ENCODE measurements at regions not wholly inside any gene's neighbourhood (a gene's known extent, or its start where the extent isn't known, plus 50 kb on each side); places are given as distances from the start of the nearest gene placed in this dataset.

DNA sequence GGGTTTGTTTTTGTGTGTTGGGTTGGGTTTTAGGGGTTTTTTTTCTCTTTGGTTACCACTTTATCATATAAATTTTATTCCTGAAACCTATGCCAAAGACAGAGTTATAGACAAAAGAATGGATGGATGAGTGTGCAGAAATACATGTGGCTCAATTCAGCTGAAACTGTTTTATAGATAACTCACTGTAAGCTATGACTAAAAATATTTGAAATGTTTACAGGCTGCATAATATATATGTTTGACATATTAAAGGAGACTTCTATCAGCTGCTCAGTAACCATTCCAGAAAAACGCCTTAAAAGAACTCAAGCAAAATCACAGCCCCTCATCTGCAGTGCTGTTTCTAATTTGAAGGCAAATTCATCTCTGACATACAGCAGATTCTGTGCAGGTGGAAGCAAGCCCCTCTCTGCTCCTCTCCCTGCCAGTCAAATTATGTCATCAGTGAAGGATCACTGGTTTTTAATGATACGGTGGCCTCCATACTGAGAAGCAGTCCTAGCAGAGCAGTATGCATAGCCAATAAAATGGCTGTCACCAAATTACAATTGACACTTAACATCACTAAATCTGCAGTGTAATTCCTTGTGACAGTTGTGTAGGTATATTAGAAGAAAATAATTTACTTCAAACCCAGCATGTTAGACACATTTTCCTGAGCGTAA is 301.6 kb downstream of the NR2F1-AS1 start:
- no peak overlapping the region for H3K4me3 Mint-ChIP-seq
- no peaks in the 10 kb centered on the region for H3K27me3 Mint-ChIP-seq (ENCODE audit: low read depth in 3 of 3)
- peaks cover 0 to 5% (median 0%) of the 10 kb centered on the region in 6 donors for H3K9me3 Mint-ChIP-seq
- no peaks in the 10 kb centered on the region for H3K4me1 Mint-ChIP-seq
- H3K27ac Mint-ChIP-seq: no peak overlapping the region
- H3K36me3 Mint-ChIP-seq: no peaks in the 10 kb centered on the region
- no peak for DNase-seq

DNA sequence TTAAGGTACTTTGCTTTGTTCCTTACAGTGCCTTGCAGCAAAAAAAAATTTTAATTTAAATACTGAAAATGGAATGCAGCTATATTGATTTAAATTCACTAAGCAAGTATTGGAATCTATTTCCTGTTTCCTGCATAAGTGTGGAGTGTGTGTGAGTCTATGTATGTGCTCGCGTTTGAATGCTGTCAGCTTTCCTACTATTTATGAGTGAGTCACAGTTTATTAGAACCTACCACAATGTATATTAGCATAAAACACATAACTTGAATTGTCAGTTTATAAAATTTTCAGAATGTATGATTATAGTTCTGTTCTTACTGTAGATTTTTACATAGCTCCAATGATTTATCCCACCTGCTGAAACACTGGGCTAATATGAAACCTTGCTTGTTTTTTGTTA is 302.1 kb downstream of the NR2F1-AS1 start:
- peaks cover 0 to 5% (median 0%) of the 10 kb centered on the region in 6 donors for H3K9me3 Mint-ChIP-seq
- no peak overlapping the region for H3K27ac Mint-ChIP-seq

DNA sequence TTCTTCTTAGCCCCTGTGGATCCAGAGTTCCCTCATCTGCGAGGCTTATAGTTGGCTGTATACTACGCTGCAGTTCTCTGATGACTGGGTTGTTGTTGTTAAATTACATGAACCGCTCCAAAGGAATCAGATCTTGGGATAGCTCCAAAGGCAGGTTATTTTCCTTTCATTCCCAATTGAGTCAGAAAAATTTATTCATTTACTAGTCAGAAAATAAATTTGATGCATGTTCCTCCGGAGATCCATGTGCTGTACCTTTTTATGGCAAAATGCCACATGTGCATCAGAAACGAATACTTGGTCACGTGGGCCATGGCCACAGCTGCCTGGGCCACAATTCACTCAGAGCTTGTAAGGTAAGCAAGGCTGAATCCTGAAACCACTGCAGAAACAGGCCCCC is 304.0 kb downstream of the NR2F1-AS1 start:
- Mint-ChIP-seq H3K36me3 (no peaks in the 10 kb centered on the region), H3K27ac (no peak overlapping the region), H3K4me1 (no peaks in the 10 kb centered on the region), H3K27me3 (ENCODE audit: low read depth in 3 of 3) (no peaks in the 10 kb centered on the region), H3K4me3 (no peak overlapping the region), H3K9me3 (peaks cover 0 to 3% (median 0%) of the 10 kb centered on the region in 6 donors)
- DNase-seq: no peak

More for the DNA sequence above, 302.1 kb downstream of the NR2F1-AS1 start:
- no peak overlapping the region for H3K4me3 Mint-ChIP-seq
- H3K27me3 Mint-ChIP-seq (ENCODE audit: low read depth in 3 of 3): no peaks in the 10 kb centered on the region
- no peak for DNase-seq
- no peaks in the 10 kb centered on the region for H3K36me3 Mint-ChIP-seq
- H3K4me1 Mint-ChIP-seq: no peaks in the 10 kb centered on the region

DNA sequence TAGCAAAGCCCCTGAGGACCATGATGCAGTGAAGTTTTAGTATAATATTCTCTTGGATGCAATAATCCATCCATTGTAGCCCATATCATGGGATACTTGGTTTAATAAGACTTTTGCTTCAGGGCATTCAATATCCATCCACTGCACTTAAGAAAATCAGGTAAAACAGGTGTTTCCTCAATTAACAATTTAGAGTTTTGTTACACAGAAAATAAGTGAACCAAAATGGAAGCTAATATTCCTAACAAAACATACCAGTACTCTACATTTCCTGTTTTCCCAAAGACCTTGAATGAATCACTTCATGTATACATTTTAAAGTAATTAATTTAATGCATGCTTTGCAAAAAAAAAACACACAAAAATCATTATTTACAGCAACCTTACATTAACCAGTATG is 305.6 kb downstream of the NR2F1-AS1 start:
- H3K27ac Mint-ChIP-seq: no peak overlapping the region
- peaks cover 0 to 5% (median 3%) of the 10 kb centered on the region in 6 donors for H3K9me3 Mint-ChIP-seq
- H3K4me3 Mint-ChIP-seq: no peak overlapping the region
- H3K27me3 Mint-ChIP-seq (ENCODE audit: low read depth in 3 of 3): peaks cover 0 to under 1% (median 0%) of the 10 kb centered on the region in 3 donors
- DNase-seq: no peak
- no peaks in the 10 kb centered on the region for H3K4me1 Mint-ChIP-seq
- H3K36me3 Mint-ChIP-seq: no peaks in the 10 kb centered on the region

DNA sequence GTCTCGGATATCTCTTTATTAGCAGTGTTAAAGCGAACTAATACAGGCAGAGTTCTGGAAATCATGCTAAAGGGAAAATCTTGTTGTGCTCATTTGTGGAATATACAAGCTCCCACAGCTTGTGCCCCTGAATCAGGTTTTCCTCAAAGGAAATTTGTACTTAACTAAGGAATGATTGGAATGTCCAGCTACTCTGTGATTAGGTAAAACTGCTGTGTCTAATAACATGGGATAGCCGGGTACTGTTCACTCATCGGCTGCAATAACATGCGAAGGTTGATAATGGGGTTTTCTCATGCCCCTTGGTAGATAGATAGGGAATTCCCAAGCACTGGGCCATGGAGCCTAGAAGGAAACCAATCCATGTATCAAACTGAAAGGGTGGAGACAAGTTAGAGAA is 306.7 kb downstream of the NR2F1-AS1 start:
- no peak for DNase-seq
- H3K4me3 Mint-ChIP-seq: no peak overlapping the region
- H3K4me1 Mint-ChIP-seq: no peaks in the 10 kb centered on the region
- H3K36me3 Mint-ChIP-seq: no peaks in the 10 kb centered on the region
- H3K27ac Mint-ChIP-seq: no peak overlapping the region
- H3K9me3 Mint-ChIP-seq: peaks cover 0 to 8% (median 5%) of the 10 kb centered on the region in 6 donors
- peaks cover 0 to 5% (median 0%) of the 10 kb centered on the region in 3 donors for H3K27me3 Mint-ChIP-seq (ENCODE audit: low read depth in 3 of 3)

DNA sequence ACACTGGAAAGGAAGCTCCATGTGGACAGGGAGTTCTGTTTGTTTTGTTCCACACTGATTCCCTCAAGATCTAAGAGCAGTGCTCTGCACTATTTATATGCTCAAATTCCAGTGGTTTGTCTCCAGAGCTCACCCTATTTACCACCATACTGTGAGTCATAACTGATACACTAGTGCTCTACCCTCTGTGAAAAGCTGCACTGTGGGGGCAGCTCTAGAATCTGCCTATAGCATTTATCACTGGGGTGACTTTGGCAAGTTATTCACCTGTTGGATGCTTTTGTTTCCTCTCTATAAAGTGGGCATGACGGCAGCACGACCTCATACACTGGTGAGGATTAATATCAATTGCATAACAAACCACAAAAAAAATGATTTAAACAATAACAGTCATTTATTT is 307.8 kb downstream of the NR2F1-AS1 start:
- Mint-ChIP-seq H3K36me3 (peaks cover 0 to 4% (median 0%) of the 10 kb centered on the region in 3 donors), H3K27ac (no peak overlapping the region), H3K4me3 (no peak overlapping the region), H3K4me1 (no peaks in the 10 kb centered on the region), H3K9me3 (peaks cover 0 to 13% (median 11%) of the 10 kb centered on the region in 6 donors), H3K27me3 (ENCODE audit: low read depth in 3 of 3) (peaks cover 0 to 5% (median 0%) of the 10 kb centered on the region in 3 donors)
- no peak for DNase-seq

DNA sequence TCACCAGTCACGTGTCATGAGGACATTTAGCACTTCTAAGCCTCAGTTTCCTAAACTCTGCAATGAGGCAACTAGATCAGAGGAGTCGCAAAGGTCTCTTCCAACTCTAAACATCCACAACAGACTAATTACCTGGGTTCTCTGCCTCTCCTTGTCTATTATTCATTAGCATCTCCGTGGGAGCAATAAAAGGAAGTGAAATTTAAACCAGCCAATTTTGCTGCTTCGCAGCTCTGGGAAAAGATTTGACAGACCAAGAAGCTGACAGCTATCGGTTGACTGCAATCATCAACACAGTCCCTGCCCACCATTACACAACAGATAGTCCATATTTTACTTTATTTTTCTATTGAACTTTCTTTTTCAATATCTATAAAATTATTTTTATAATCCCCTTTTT is 308.9 kb downstream of the NR2F1-AS1 start:
- H3K9me3 Mint-ChIP-seq: peaks cover 0 to 14% (median 12%) of the 10 kb centered on the region in 6 donors
- H3K4me1 Mint-ChIP-seq: no peaks in the 10 kb centered on the region
- no peak overlapping the region for H3K27ac Mint-ChIP-seq
- H3K4me3 Mint-ChIP-seq: no peak overlapping the region
- H3K36me3 Mint-ChIP-seq: peaks cover 0 to 4% (median 0%) of the 10 kb centered on the region in 3 donors
- peaks cover 0 to 5% (median 0%) of the 10 kb centered on the region in 3 donors for H3K27me3 Mint-ChIP-seq (ENCODE audit: low read depth in 3 of 3)
- DNase-seq: no peak

DNA sequence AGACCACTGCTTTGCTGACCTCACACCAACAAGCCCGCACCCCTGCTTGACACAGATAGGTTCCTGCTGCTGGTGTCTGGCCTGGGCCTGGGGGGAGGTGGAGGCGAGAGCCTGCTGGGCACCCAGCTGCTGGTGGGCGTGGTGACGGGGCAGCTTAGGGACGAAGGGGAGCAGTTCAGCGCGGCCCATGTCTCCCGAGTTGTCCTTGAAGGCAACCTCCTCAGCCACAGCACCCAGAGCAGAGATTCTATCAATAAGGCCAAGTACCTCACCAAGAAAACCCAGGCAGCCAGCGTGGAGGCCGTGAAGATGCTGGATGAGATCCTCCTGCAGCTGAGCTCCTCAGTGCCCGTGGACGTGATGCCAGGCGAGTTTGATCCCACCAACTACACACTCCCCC is 313.3 kb downstream of the NR2F1-AS1 start:
- no peak overlapping the region for H3K4me3 Mint-ChIP-seq
- no peak overlapping the region for H3K27ac Mint-ChIP-seq
- peaks cover 0 to 13% (median 11%) of the 10 kb centered on the region in 6 donors for H3K9me3 Mint-ChIP-seq
- no peaks in the 10 kb centered on the region for H3K4me1 Mint-ChIP-seq
- H3K27me3 Mint-ChIP-seq (ENCODE audit: low read depth in 3 of 3): peaks cover 0 to 5% (median 0%) of the 10 kb centered on the region in 3 donors
- DNase-seq: no peak
- peaks cover 0 to 4% (median 0%) of the 10 kb centered on the region in 3 donors for H3K36me3 Mint-ChIP-seq

DNA sequence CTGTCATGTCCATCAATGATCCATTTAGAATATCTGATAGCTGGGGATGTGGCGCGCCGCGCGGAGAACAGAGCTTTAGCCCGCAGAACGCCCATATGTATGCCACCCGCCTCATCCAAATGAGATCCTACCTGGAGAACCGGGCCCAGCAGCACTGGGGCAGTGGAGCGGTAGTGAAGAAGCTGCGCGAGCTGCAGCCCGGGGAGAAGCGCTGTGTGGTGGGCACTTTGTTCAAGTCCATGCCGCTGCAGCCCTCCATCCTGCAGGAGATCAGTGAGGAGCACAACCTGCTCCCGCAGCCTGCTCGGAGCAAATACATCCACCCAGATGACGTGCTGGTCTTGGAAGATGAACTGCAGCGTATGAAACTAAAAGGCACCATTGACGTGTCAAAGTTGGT is 313.7 kb downstream of the NR2F1-AS1 start:
- Mint-ChIP-seq H3K9me3 (peaks cover 0 to 13% (median 11%) of the 10 kb centered on the region in 6 donors), H3K36me3 (peaks cover 0 to 4% (median 0%) of the 10 kb centered on the region in 3 donors), H3K4me3 (no peak overlapping the region), H3K4me1 (no peaks in the 10 kb centered on the region), H3K27ac (no peak overlapping the region), H3K27me3 (ENCODE audit: low read depth in 3 of 3) (peaks cover 0 to 5% (median 0%) of the 10 kb centered on the region in 3 donors)
- no peak for DNase-seq

DNA sequence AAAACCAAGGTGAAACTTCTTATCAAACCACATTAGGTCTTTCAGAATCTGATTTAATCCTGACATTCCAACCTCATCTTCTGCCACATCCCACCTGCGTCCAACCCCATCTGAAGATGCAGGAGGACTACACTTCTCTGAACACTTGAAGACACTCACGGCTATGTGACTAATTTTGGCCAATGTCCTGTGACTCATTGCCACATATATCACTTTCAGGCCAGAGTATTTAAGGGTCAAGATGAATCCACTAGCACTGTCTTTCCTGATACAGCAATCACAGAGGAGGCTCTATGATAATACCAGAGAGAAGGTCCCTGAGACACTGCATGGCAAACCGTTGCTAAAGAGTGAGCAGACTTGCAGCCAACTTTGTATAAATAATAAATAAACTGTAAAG is 323.4 kb downstream of the NR2F1-AS1 start:
- H3K4me3 Mint-ChIP-seq: no peak overlapping the region
- H3K27me3 Mint-ChIP-seq (ENCODE audit: low read depth in 3 of 3): peaks cover 1 to 2% (median 2%) of the 10 kb centered on the region in 3 donors
- no peak for DNase-seq
- H3K27ac Mint-ChIP-seq: no peak overlapping the region
- H3K9me3 Mint-ChIP-seq: peaks cover 0 to 28% (median 4%) of the 10 kb centered on the region in 6 donors
- H3K36me3 Mint-ChIP-seq: no peaks in the 10 kb centered on the region
- H3K4me1 Mint-ChIP-seq: no peaks in the 10 kb centered on the region

DNA sequence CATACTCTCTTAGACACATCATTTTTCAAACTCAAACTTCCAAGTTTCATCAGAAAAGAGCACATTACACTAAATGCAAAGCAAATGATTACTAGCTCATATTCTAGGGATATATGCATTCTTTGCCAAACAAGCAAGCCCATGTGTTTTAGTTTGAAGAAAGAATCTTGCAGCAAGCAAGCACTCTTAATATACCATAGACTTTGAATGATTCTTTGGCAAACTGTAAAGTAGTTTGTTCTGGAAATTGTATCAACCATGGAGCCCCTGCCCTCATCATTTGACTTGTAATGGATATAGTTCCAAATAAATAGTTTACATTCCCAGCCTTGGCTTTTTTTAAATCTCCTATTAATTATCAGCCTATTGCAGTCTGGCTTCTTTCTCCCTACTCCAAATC is 325.2 kb downstream of the NR2F1-AS1 start:
- Mint-ChIP-seq H3K4me1 (no peaks in the 10 kb centered on the region), H3K36me3 (no peaks in the 10 kb centered on the region), H3K27me3 (ENCODE audit: low read depth in 3 of 3) (peaks cover 1 to 2% (median 2%) of the 10 kb centered on the region in 3 donors), H3K4me3 (no peak overlapping the region), H3K27ac (no peak overlapping the region), H3K9me3 (peaks cover 0 to 28% (median 4%) of the 10 kb centered on the region in 6 donors)
- no peak for DNase-seq

DNA sequence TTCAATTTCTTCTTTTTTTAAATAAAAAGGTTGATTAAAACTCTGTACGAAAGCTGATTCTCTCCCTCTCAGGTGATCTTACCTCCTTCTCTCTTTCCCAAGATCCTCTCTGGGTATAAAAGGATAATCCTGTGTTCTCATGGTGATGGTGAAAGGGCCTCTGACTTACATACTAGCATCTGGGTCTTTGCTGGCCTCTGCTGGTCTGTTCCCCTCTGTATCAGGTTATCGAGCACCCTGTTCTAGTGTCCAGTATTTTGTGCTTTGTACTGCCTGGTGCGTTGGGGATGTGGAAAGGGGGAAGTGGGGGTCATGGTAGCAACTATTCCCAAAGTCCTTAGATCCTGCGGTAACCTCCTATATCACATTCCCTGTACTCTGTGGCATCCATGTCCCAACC is 328.9 kb downstream of the NR2F1-AS1 start:
- Mint-ChIP-seq H3K4me3 (no peak overlapping the region), H3K27ac (no peak overlapping the region), H3K27me3 (ENCODE audit: low read depth in 3 of 3) (peaks cover 0 to 2% (median 0%) of the 10 kb centered on the region in 3 donors), H3K4me1 (no peaks in the 10 kb centered on the region), H3K36me3 (no peaks in the 10 kb centered on the region), H3K9me3 (peaks cover 0 to 9% (median under 1%) of the 10 kb centered on the region in 6 donors)
- DNase-seq: no peak

DNA sequence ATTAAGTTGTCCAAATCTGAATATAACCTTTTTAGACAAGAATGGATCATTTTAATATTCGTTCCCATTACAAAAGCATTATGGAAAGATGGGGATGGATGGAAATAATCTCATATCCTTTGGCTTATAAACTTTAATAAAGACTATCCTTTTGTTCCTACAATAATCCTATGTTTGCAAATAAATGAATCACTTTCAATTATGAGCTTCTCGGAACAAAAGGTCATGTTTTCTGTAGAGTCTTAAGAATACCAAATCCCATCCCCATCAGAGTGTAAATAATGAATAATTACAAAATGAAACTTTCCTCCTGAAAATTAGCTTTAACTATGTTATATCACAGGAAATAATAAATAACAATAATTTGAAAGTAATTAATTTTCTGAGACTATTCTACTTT is 329.7 kb downstream of the NR2F1-AS1 start:
- peaks cover 0 to 8% (median 0%) of the 10 kb centered on the region in 6 donors for H3K9me3 Mint-ChIP-seq
- H3K4me1 Mint-ChIP-seq: no peaks in the 10 kb centered on the region
- H3K4me3 Mint-ChIP-seq: no peak overlapping the region
- DNase-seq: no peak
- H3K27ac Mint-ChIP-seq: no peak overlapping the region
- H3K36me3 Mint-ChIP-seq: no peaks in the 10 kb centered on the region
- H3K27me3 Mint-ChIP-seq (ENCODE audit: low read depth in 3 of 3): peaks cover 0 to 2% (median 0%) of the 10 kb centered on the region in 3 donors

DNA sequence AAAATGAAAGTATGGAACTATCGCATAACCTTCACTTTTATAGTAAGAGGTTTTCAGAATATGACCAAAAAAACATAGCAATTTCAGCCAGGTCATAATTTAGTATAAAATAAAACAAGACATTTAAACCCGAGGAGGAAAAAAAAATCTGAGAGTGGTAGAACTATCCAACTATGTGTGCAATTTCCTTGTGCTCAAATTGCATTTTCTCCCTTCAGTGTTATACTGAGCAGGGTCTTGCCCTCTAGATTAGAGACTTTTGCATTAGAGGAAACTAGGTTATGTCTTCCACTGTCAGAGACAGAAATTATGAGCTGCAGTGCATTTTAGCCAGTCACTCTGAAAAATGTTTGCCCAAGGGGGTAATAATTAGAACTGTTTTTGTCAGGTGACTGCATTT is 330.6 kb downstream of the NR2F1-AS1 start:
- Mint-ChIP-seq H3K4me1 (no peaks in the 10 kb centered on the region), H3K4me3 (no peak overlapping the region), H3K27me3 (ENCODE audit: low read depth in 3 of 3) (peaks cover 0 to 2% (median 0%) of the 10 kb centered on the region in 3 donors), H3K9me3 (peaks cover 0 to 5% (median 0%) of the 10 kb centered on the region in 6 donors), H3K27ac (no peak overlapping the region), H3K36me3 (no peaks in the 10 kb centered on the region)
- no peak for DNase-seq

All from immature natural killer cell (primary cell).